Activated CD8-positive, alpha-beta T cell treated with anti-CD3 and anti-CD28 coated beads for 36 hours (primary cell): ENCODE measurements at regions not wholly inside any gene's neighbourhood (a gene's known extent, or its start where the extent isn't known, plus 50 kb on each side); places are given as distances from the start of the nearest gene placed in this dataset.

Source experiments
- ATAC-seq: fragments of 200-7000 bp; cut with Tn5 transposase; one replicate; pipeline ENCODE4 v1.10.0; 2021; ENCODE audit warnings: mild to moderate bottlenecking, moderate library complexity
- CTCF ChIA-PET: fragments of 350-600 bp; sonication (Branson Sonifier 250); formaldehyde crosslinking; loops from one replicate; lab custom pipeline; 2021; ENCODE audit warnings: antibody characterized with exemption; lab: Charles Lee
- POLR2A ChIA-PET: fragments of 350-600 bp; sonication (Branson Sonifier 250); formaldehyde crosslinking; loops from one replicate; lab custom pipeline; 2021; ENCODE audit warnings: antibody characterized with exemption; lab: Charles Lee
- DNase-seq: peaks from one replicate; pipeline ENCODE4 v3.0.0-alpha.2; 2020
- H3K27ac Mint-ChIP-seq: one replicate; pipeline ENCODE4 v1.8.0; 2021; ENCODE audit warnings: mild to moderate bottlenecking, mixed read lengths
- H3K27me3 Mint-ChIP-seq: one replicate; pipeline ENCODE4 v1.8.0; 2021; ENCODE audit warnings: mixed read lengths
- H3K36me3 Mint-ChIP-seq: one replicate; pipeline ENCODE4 v1.8.0; 2021; ENCODE audit warnings: low read depth, mixed read lengths
- H3K4me1 Mint-ChIP-seq: one replicate; pipeline ENCODE4 v1.8.0; 2021; ENCODE audit warnings: low read depth, mixed read lengths
- H3K4me3 Mint-ChIP-seq: one replicate; pipeline ENCODE4 v1.8.0; 2021; ENCODE audit warnings: mild to moderate bottlenecking, moderate library complexity, mixed read lengths
- H3K9me3 Mint-ChIP-seq: one replicate; pipeline ENCODE4 v1.8.0; 2021; ENCODE audit warnings: mixed read lengths
- CTCF ChIP-seq: fragments of 200-600 bp; IDR thresholded peaks from one replicate; pipeline ENCODE4 v1.8.0; 2022; ENCODE audit warnings: antibody characterized with exemption, mild to moderate bottlenecking
- intact Hi-C: fragments of 100-400 bp; cut with micrococcal nuclease; formaldehyde crosslinking; loops from one replicate; pipeline ENCODE4 v1.10.0; 2022

- no peak overlapping the region for H3K4me3 Mint-ChIP-seq
- TF ChIP-seq CTCF = no peak
Observed at GRCh38 chr18:38318416-38318815, 752.8 kb upstream of the CELF4 start.

GRCh38 chr18:38313831-38314230, 748.2 kb upstream of the CELF4 start:
- intact Hi-C loops = no loop called here

More at GRCh38 chr18:38318416-38318815, 752.8 kb upstream of the CELF4 start:
- no peaks in the 10 kb centered on the region for H3K9me3 Mint-ChIP-seq
- no peaks in the 10 kb centered on the region for H3K4me1 Mint-ChIP-seq
- ATAC-seq (no peak), DNase-seq (no peak)
- no peaks in the 10 kb centered on the region for H3K36me3 Mint-ChIP-seq
- ChIA-PET CTCF (no interaction called here), POLR2A (no interaction called here)
- no peak overlapping the region for H3K27ac Mint-ChIP-seq
- no peaks in the 10 kb centered on the region for H3K27me3 Mint-ChIP-seq
- intact Hi-C loops = no loop called here

GRCh38 chr18:38312532-38312931, 746.9 kb upstream of the CELF4 start:
- no peaks in the 10 kb centered on the region for H3K4me1 Mint-ChIP-seq
- DNase-seq = no peak
- no peaks in the 10 kb centered on the region for H3K36me3 Mint-ChIP-seq
- H3K27me3 Mint-ChIP-seq = no peaks in the 10 kb centered on the region
- no peak overlapping the region for H3K27ac Mint-ChIP-seq
- H3K9me3 Mint-ChIP-seq = no peaks in the 10 kb centered on the region
- ATAC-seq = no peak
- no peak overlapping the region for H3K4me3 Mint-ChIP-seq
- CTCF ChIA-PET = no interaction called here
- no peak for TF ChIP-seq CTCF
- POLR2A ChIA-PET = interaction anchor here (0.6 kb wide), 1 partner anchor 133 kb away, joined by 3 read pairs; no protein-coding TSS in a partner anchor
- intact Hi-C loops = no loop called here

More at GRCh38 chr18:38313831-38314230, 748.2 kb upstream of the CELF4 start:
- Mint-ChIP-seq H3K4me3 (no peak overlapping the region), H3K27ac (no peak overlapping the region), H3K4me1 (no peaks in the 10 kb centered on the region), H3K27me3 (no peaks in the 10 kb centered on the region), H3K36me3 (no peaks in the 10 kb centered on the region), H3K9me3 (no peaks in the 10 kb centered on the region)
- no peak for DNase-seq
- ChIA-PET CTCF (no interaction called here), POLR2A (interaction anchor here (0.6 kb wide), 1 partner anchor 217 kb away, joined by 3 read pairs; no protein-coding TSS in a partner anchor)
- ATAC-seq = no peak
- no peak for TF ChIP-seq CTCF

- TF ChIP-seq CTCF = no peak
- ChIA-PET CTCF (no interaction called here), POLR2A (no interaction called here)
- ATAC-seq (no peak), DNase-seq (no peak)
- H3K4me3 Mint-ChIP-seq = no peak overlapping the region
- H3K27me3 Mint-ChIP-seq = no peaks in the 10 kb centered on the region
- H3K9me3 Mint-ChIP-seq = no peaks in the 10 kb centered on the region
- no peaks in the 10 kb centered on the region for H3K36me3 Mint-ChIP-seq
- intact Hi-C loops = no loop called here
- no peak overlapping the region for H3K27ac Mint-ChIP-seq
- H3K4me1 Mint-ChIP-seq = no peaks in the 10 kb centered on the region
Observed at GRCh38 chr18:38310936-38311335, 745.3 kb upstream of the CELF4 start.

- Mint-ChIP-seq H3K4me3 (no peak overlapping the region), H3K9me3 (no peaks in the 10 kb centered on the region), H3K4me1 (no peaks in the 10 kb centered on the region), H3K27me3 (no peaks in the 10 kb centered on the region), H3K27ac (no peak overlapping the region), H3K36me3 (no peaks in the 10 kb centered on the region)
- ChIA-PET CTCF (no interaction called here), POLR2A (interaction anchor here (0.6 kb wide), 1 partner anchor 8 kb away, joined by 4 read pairs; no protein-coding TSS in a partner anchor)
- no peak for DNase-seq
- ATAC-seq = no peak
- no peak for TF ChIP-seq CTCF
- intact Hi-C loops = no loop called here
Observed at GRCh38 chr18:38307914-38308313, 742.3 kb upstream of the CELF4 start.
